ENCODE measurements at regions not wholly inside any gene's neighbourhood (a gene's known extent, or its start where the extent isn't known, plus 50 kb on each side); places are given as distances from the start of the nearest gene placed in this dataset.

DNA sequence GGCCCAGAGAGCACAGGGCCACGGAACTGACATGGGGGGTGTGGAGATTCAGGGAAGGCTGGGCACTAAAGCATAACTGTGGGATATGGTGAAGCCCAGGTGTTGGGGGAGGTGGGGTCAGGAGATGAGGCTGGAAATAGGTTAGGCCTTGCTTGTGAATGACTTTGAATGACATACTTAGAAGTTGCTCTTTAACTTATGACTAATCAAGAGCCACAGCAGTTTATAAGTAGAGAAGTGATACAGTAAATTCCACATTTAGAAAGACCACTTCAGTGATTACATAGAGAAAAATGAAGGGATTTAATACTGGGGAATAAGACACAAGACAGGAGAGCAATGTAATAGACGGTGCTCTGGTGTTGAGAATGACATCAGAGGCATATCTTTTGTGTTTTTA, 120.8 kb upstream of the SEC61G start (continued):
- TF ChIP-seq REST (IDR thresholded peaks at IDR 0.05; ENCODE audit: unreplicated experiment), result no peak
- TF ChIP-seq JUNB (IDR thresholded peaks at IDR 0.05; ENCODE audit: unreplicated experiment), result no peak
- TF ChIP-seq NANOG (IDR thresholded peaks at IDR 0.05; ENCODE audit: borderline replicate concordance), result no peak

GRCh38 chr7:54880326-54880989, 121.4 kb upstream of the SEC61G start:
- Mint-ChIP-seq H3K4me3 (no peak overlapping the region), H3K36me3 (ENCODE audit: low read depth) (no peaks in the 10 kb centered on the region)
- no peak for ATAC-seq
- TF ChIP-seq NANOG (IDR thresholded peaks at IDR 0.05; ENCODE audit: borderline replicate concordance) (no peak), POLR2AphosphoS5 (IDR thresholded peaks at IDR 0.05; ENCODE audit: low read depth) (no peak), EZH2 (IDR thresholded peaks at IDR 0.05; ENCODE audit: low read depth, unreplicated experiment) (no peak), REST (IDR thresholded peaks at IDR 0.05; ENCODE audit: unreplicated experiment) (no peak), EZH2phosphoT487 (IDR thresholded peaks at IDR 0.05; ENCODE audit: unreplicated experiment) (no peak), CTCF (conservative IDR thresholded peaks at IDR 0.05; ENCODE audit: low read depth in 2 of 2) (no peak)
- TF ChIP-seq, protein P1, sequence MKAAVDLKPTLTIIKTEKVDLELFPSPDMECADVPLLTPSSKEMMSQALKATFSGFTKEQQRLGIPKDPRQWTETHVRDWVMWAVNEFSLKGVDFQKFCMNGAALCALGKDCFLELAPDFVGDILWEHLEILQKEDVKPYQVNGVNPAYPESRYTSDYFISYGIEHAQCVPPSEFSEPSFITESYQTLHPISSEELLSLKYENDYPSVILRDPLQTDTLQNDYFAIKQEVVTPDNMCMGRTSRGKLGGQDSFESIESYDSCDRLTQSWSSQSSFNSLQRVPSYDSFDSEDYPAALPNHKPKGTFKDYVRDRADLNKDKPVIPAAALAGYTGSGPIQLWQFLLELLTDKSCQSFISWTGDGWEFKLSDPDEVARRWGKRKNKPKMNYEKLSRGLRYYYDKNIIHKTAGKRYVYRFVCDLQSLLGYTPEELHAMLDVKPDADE (IDR thresholded peaks at IDR 0.05), result no peak

More at GRCh38 chr7:54880326-54880989, 121.4 kb upstream of the SEC61G start:
- no peaks in the 10 kb centered on the region for H3K27me3 Mint-ChIP-seq (ENCODE audit: insufficient read depth, low read depth, poor library complexity)
- DNase-seq (ENCODE audit: low spot score), result no peak
- H3K27me3 ChIP-seq (ENCODE audit: insufficient read depth), result no peaks in the 10 kb centered on the region
- H3K4me3 ChIP-seq, result no peak overlapping the region
- no peak overlapping the region for H3K4me2 ChIP-seq
- H3K27ac Mint-ChIP-seq, result no peak overlapping the region
- H3F3A ChIP-seq (replicated peaks; ENCODE audit: low read depth), result no peaks in the 10 kb centered on the region
- no peaks in the 10 kb centered on the region for H4K20me1 ChIP-seq (replicated peaks; ENCODE audit: insufficient read depth)
- H3K27ac ChIP-seq (ENCODE audit: low read depth), result no peak overlapping the region
- no peaks in the 10 kb centered on the region for H3K36me3 ChIP-seq (ENCODE audit: insufficient read depth)
- peaks cover 18% of the 10 kb centered on the region for H3K4me1 Mint-ChIP-seq
- peaks cover 6% of the 10 kb centered on the region; the same call in 1 of the 3 replicates for H3K9me3 Mint-ChIP-seq
- H3K79me2 ChIP-seq (replicated peaks; ENCODE audit: insufficient read depth), result no peaks in the 10 kb centered on the region
- H3K9me2 ChIP-seq (ENCODE audit: insufficient read depth), result no peaks in the 10 kb centered on the region
- peaks cover 13% of the 10 kb centered on the region for H3K4me1 ChIP-seq (ENCODE audit: insufficient read depth)
- no peak overlapping the region for H2AFZ ChIP-seq

Data from GM23338 (cell line).